ENCODE measurements at regions not wholly inside any gene's neighbourhood (a gene's known extent, or its start where the extent isn't known, plus 50 kb on each side); places are given as distances from the start of the nearest gene placed in this dataset.

DNA sequence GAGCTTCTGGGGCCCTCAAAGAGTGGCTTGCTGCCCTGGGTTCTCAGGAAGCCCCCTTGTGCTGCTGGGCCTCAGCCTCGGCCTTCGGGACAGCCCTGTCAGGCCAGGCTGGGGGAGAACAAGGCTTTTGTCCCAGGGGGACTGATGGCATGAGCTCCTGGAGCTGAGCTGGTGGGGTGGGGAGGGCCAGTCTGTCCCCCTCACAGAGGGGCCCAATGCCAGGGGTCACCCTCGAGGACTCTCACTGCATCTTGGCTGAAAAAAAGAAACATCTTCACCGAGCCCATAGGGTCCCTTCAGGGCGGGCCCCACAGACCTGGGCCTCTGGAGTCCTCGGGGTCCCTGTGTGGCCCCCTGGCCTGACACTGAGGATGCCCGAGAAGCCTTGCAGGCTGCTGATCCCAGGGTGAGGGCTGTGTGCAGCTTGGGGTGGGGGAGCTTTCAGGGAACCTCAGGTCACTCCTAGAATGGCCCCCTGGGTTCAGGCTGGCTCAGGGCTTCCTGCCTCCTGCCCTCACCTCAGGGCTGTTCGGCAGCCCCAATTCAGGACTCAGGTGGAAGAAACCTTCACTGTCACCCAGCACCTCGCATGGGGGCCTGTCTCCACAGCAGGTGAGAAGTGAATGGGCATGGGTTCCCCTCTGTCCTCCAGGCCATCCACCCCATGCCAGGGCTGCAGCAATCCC is 90.5 kb downstream of the TNFRSF13B start:
- Histone ChIP-seq H3K4me3 (no peak overlapping the region), H2AFZ (ENCODE audit: control insufficient read depth, low read depth, low read length) (no peak overlapping the region), H3K27me3 (replicated peaks in 1 of 2; ENCODE audit: control insufficient read depth in 2 of 2, insufficient read depth in 2 of 2, low read length in 1 of 2) (no peaks in the 10 kb centered on the region; a peak in 1 of 4 replicates), H3K36me3 (ENCODE audit: control insufficient read depth in 2 of 2, insufficient read depth in 2 of 2, low read length in 1 of 2) (no peaks in the 10 kb centered on the region), H3K9me3 (replicated peaks; ENCODE audit: control insufficient read depth, insufficient read depth, low read length) (no peaks in the 10 kb centered on the region; the same call in 2 of the 3 replicates), H3K79me2 (ENCODE audit: control insufficient read depth, insufficient read depth, low read length) (no peaks in the 10 kb centered on the region), H3K4me1 (ENCODE audit: control insufficient read depth, insufficient read depth, low read length) (no peaks in the 10 kb centered on the region; the same call in 1 of the 2 replicates), H3K27ac (ENCODE audit: control insufficient read depth, insufficient read depth) (no peak overlapping the region), H3K9ac (ENCODE audit: control insufficient read depth, insufficient read depth, low read length) (no peak overlapping the region), H3K4me2 (ENCODE audit: control insufficient read depth, insufficient read depth) (no peak overlapping the region), H4K20me1 (ENCODE audit: control insufficient read depth, insufficient read depth) (no peaks in the 10 kb centered on the region)
- no TSS peak for BruUV-seq (replicated peaks)
- TF ChIP-seq ZNF274 (IDR thresholded peaks at IDR 0.05; ENCODE audit: insufficient read depth, insufficient read length) (no peak), SMAD5 (IDR thresholded peaks at IDR 0.05; ENCODE audit: low read depth) (no peak)
- ATAC-seq (no peak), DNase-seq (ENCODE audit: low read depth, low spot score) (no peak), FAIRE-seq (no peak)
- ChIA-PET SMC1A (ENCODE audit: uncharacterized antibody, unreplicated experiment) (no interaction called here), POLR2A (no interaction called here), RAD21 (ENCODE audit: unreplicated experiment) (no interaction called here), CTCF (no interaction called here)
- in situ Hi-C loops (cut with MboI), result no loop called here
- intact Hi-C loops (cut with micrococcal nuclease; ENCODE audit: unreplicated experiment), result no loop called here
- WGBS (ENCODE audit: insufficient coverage, insufficient replicate concordance, low lambda C conversion rate, missing lambda C conversion rate), result 32% methylated on average over 9 of the region's 9 CpGs

DNA sequence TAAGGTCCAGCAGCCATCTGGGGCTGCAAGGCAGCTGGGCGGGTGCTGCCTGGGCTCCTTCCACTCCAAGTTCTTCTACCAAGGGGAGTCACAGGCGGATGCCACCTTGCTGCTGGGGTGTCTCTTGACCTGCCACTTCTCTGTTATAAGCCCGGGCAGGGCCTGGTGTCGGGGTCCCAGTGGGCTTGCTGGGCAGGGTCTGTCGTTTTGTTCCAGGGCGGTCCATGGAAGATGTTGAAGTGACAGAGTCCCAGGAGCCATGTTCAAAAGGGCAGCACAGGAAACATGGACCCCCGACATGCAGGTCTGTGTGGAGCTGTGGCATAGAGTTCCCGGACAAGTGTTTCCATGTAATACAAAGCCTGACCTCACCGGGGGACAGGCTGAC is 91.1 kb downstream of the TNFRSF13B start:
- Histone ChIP-seq H3K9me3 (replicated peaks; ENCODE audit: control insufficient read depth, insufficient read depth, low read length) (no peaks in the 10 kb centered on the region; the same call in 2 of the 3 replicates), H3K27ac (ENCODE audit: control insufficient read depth, insufficient read depth) (no peak overlapping the region), H2AFZ (ENCODE audit: control insufficient read depth, low read depth, low read length) (no peak overlapping the region), H4K20me1 (ENCODE audit: control insufficient read depth, insufficient read depth) (no peaks in the 10 kb centered on the region), H3K36me3 (ENCODE audit: control insufficient read depth in 2 of 2, insufficient read depth in 2 of 2, low read length in 1 of 2) (no peaks in the 10 kb centered on the region), H3K27me3 (replicated peaks in 1 of 2; ENCODE audit: control insufficient read depth in 2 of 2, insufficient read depth in 2 of 2, low read length in 1 of 2) (no peaks in the 10 kb centered on the region; a peak in 1 of 4 replicates), H3K79me2 (ENCODE audit: control insufficient read depth, insufficient read depth, low read length) (no peaks in the 10 kb centered on the region), H3K4me2 (ENCODE audit: control insufficient read depth, insufficient read depth) (no peak overlapping the region), H3K4me3 (no peak overlapping the region), H3K9ac (ENCODE audit: control insufficient read depth, insufficient read depth, low read length) (no peak overlapping the region), H3K4me1 (ENCODE audit: control insufficient read depth, insufficient read depth, low read length) (no peaks in the 10 kb centered on the region)
- no peak for DNase-seq (ENCODE audit: low read depth, low spot score)
- in situ Hi-C loops (cut with MboI), result no loop called here
- no peak for FAIRE-seq
- ChIA-PET POLR2A (no interaction called here), SMC1A (ENCODE audit: uncharacterized antibody, unreplicated experiment) (no interaction called here), CTCF (no interaction called here), RAD21 (ENCODE audit: unreplicated experiment) (no interaction called here)
- WGBS (ENCODE audit: insufficient coverage, insufficient replicate concordance, low lambda C conversion rate, missing lambda C conversion rate), result 9% methylated on average over 9 of the region's 9 CpGs
- intact Hi-C loops (cut with micrococcal nuclease; ENCODE audit: unreplicated experiment), result no loop called here
- ATAC-seq, result no peak
- BruUV-seq (replicated peaks), result no TSS peak
- TF ChIP-seq JUND (IDR thresholded peaks at IDR 0.05; ENCODE audit: low read depth, low read length) (no peak), CEBPB (IDR thresholded peaks at IDR 0.05; ENCODE audit: borderline replicate concordance in 1 of 2, low read depth in 2 of 2, low read length in 2 of 2) (no peak), NR2C2 (IDR thresholded peaks at IDR 0.05; ENCODE audit: borderline replicate concordance, control insufficient read depth, insufficient read length, low read depth) (no peak), CBX3 (IDR thresholded peaks at IDR 0.05; ENCODE audit: borderline replicate concordance, low read depth) (no peak)
- TF ChIP-seq, protein P1, sequence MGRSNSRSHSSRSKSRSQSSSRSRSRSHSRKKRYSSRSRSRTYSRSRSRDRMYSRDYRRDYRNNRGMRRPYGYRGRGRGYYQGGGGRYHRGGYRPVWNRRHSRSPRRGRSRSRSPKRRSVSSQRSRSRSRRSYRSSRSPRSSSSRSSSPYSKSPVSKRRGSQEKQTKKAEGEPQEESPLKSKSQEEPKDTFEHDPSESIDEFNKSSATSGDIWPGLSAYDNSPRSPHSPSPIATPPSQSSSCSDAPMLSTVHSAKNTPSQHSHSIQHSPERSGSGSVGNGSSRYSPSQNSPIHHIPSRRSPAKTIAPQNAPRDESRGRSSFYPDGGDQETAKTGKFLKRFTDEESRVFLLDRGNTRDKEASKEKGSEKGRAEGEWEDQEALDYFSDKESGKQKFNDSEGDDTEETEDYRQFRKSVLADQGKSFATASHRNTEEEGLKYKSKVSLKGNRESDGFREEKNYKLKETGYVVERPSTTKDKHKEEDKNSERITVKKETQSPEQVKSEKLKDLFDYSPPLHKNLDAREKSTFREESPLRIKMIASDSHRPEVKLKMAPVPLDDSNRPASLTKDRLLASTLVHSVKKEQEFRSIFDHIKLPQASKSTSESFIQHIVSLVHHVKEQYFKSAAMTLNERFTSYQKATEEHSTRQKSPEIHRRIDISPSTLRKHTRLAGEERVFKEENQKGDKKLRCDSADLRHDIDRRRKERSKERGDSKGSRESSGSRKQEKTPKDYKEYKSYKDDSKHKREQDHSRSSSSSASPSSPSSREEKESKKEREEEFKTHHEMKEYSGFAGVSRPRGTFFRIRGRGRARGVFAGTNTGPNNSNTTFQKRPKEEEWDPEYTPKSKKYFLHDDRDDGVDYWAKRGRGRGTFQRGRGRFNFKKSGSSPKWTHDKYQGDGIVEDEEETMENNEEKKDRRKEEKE (IDR thresholded peaks at IDR 0.05), result no peak
- TF ChIP-seq, protein P2, sequence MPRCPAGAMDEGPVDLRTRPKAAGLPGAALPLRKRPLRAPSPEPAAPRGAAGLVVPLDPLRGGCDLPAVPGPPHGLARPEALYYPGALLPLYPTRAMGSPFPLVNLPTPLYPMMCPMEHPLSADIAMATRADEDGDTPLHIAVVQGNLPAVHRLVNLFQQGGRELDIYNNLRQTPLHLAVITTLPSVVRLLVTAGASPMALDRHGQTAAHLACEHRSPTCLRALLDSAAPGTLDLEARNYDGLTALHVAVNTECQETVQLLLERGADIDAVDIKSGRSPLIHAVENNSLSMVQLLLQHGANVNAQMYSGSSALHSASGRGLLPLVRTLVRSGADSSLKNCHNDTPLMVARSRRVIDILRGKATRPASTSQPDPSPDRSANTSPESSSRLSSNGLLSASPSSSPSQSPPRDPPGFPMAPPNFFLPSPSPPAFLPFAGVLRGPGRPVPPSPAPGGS (IDR thresholded peaks at IDR 0.05; ENCODE audit: borderline replicate concordance, insufficient read depth, low read depth, low read length, poor library complexity, severe bottlenecking), result no peak
- TF ChIP-seq, protein P3, sequence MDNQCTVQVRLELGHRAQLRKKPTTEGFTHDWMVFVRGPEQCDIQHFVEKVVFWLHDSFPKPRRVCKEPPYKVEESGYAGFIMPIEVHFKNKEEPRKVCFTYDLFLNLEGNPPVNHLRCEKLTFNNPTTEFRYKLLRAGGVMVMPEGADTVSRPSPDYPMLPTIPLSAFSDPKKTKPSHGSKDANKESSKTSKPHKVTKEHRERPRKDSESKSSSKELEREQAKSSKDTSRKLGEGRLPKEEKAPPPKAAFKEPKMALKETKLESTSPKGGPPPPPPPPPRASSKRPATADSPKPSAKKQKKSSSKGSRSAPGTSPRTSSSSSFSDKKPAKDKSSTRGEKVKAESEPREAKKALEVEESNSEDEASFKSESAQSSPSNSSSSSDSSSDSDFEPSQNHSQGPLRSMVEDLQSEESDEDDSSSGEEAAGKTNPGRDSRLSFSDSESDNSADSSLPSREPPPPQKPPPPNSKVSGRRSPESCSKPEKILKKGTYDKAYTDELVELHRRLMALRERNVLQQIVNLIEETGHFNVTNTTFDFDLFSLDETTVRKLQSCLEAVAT (IDR thresholded peaks at IDR 0.05), result no peak

Measured in GM12878 (cell line).